Activated T-cell treated with anti-CD3 and anti-CD28 coated beads, Interleukin-2, amount 50 U/mL, for 48 hours (primary cell): ENCODE measurements at regions not wholly inside any gene's neighbourhood (a gene's known extent, or its start where the extent isn't known, plus 50 kb on each side); places are given as distances from the start of the nearest gene placed in this dataset.

Experiments used
- DNase-seq, 2 experiments: peaks; one replicate each; pipeline ENCODE4 v3.0.0-alpha.2; 2020

DNA sequence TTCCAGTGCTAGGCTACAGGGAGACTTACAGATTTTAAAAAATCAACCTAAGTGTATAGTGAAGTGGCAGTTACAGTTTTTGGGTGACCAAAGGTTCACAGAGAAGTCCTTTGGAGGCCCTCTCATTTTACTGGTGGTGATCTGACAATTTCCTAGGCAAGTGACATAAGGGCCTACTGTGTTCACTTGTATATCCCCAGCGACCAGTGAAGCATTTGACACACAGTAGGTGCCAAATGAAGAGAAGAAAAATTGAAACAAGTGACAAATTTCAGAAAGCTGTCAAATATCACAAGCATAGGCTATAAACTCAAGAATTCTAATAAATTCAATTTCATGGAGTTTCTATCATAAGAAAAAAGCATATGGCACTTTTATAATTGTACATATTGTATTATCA is 89.5 kb downstream of the RPL22L1 start:
- DNase-seq = no peak

DNA sequence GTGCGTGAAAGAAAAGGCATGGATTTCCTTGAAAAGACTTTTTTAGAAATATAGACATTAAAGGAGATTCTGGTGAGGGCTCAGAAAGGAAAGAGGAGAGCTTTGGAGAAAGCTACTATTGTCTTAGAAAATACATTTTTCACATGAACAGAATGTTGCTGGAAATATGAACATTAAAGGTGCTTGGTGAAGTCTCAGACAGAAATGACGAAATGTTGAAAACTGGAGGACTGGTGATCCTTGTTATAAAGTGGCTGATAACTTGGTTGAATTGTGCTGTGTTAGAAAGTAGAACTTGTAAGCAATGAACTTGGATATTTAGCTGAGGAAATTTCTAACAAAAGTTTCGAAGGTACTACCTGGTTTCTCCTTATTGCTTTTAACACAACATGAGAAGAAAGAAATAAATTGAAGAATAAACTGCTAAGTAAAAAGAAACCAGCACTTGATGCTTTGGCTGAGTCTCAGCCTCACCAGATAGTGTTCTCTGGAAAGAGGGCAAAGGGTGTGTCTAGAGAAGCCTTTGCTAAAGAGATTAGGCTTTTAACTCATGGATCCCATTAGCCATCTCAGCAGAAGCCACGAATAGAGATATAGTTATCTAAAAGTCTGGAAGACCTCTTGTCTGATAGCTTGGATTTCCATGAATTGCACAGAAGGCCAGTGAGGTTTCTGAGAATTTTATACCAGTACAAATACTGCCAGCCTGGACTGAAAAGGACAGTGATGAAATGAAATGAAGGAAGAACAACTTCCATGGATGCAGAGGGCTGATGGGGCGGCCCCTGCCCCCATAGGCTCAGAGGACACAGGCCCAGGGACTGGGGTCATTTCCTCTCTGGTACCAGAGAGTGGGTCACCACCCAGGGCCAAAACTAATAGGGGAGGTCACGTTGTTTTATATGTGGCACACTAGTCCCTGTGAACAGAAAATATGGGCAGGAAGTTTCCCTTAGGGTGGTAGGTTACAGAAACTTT is 91.5 kb downstream of the RPL22L1 start:
- DNase-seq = no peak

DNA sequence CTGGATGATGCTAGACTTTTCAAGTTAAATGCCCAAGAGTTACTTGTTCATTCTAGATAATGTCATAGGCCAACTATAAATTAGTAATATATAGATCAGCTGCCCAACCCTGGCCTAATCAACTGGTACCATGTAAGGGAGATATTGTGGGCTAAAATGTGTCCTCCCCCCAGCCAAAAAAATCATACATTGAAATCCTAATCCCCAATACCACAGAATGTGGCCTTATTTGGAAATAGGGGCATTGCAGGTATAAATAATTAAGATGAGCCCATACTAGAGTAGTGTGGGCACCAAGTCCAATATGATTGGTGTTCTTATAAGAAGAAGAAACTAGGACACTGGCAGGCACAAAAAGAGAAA is 92.5 kb downstream of the RPL22L1 start:
- no peak for DNase-seq

DNA sequence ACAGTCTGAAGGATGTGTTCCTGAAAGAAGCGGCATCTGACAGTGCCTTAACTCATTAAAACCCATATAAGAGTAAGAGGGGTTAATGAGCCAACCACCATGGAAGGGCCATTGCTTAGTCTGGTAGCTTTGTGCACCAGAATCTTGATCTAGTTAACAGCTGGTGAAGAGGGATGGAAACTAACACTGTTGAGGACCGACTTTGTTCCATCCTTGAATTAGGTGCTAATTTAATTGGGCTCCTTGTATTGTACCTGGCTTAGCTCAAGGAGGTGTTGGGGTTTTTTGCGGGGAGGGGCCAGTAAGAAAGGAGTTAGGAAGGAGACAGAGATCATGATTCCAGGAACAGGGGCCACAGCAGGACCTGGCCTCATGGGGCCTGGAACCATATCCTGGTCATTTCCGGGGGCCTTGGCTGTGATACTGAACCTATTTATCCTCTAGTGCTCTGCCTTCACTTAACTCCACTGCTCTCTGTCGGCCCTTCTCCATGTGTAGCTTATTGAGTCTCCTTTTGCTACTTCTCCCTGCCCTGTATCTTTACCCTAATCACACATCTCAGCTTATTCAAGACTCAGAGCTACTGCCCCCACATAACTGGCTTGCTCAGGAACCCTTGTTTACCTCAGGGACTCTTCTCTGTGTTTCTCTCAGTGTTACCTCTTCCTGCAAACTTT is 93.0 kb downstream of the RPL22L1 start:
- no peak for DNase-seq

DNA sequence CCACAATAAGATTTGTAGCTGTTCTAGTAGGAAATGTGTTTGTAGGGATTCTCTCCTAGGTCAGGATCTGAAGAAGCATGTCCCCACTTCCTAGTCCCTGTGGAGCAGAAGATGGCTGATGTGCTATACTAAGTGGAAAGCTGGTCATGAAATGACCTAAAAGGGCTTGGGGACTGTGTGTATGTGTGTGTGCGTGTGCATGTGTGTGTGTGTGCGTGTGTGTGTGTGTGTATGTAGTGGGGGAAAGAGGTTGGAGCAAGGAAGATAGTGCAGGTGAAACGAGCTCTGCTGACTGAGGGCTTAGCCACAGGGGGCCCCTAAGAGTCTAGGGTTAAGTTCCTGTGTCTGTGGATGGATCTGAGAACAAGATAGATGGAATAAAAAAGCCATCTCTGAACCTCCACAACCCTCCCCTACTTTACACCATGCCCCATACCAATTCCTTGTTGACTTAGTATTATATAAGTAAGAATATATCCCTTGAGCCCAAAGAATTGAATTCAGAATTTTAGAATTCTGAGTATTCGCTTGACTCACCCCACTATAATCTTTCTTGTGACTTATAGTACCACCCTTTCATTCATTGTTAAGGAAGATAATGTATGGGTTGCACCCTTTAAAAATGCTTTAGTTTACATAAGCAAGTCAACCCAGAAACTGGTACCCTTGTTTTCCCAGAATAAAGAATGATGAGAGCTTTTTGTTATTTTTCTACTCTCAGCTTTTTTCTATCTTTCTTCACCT is 96.1 kb downstream of the RPL22L1 start:
- DNase-seq = no peak

DNA sequence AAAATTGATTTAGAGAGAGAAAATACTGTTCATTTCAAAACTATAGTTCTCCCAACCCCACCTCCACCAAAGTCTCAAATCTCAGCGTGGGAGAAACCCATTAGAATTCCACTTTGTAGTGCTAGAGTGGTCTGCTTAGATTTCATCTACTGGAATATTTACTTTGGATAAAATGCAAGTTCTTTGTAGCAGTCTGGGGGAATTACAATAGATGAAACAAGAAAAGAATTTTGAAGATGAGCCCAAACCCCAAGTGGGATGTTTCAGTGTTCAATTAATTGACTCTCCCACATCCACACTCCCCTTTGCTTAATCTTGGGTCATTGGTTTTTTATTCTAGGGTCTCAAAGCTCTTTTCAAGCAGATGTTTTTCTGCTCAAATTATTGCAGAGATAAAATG is 97.8 kb downstream of the RPL22L1 start:
- no peak for DNase-seq

DNA sequence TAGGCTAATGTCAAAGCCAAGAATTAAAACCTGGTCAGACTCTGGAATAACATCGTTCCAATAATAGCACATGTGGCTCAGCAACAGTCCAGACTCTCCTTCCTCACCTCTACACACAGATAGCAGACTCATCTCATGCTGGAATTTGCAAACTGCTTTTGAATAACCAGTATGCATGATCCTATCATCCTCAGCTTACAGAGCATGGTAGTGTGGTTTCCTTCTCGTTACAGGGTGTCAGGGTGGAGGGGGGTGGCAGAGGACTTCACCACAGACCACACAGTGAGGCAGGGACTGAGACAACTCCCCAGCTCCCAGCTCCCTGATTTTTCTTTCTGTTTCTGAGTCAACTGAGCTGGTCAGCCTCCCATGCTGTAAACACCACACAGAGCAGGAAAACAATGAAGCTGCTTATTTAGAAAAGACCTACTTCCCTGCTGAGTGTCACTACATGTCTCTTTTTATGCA is 101.6 kb downstream of the RPL22L1 start:
- DNase-seq = no peak

DNA sequence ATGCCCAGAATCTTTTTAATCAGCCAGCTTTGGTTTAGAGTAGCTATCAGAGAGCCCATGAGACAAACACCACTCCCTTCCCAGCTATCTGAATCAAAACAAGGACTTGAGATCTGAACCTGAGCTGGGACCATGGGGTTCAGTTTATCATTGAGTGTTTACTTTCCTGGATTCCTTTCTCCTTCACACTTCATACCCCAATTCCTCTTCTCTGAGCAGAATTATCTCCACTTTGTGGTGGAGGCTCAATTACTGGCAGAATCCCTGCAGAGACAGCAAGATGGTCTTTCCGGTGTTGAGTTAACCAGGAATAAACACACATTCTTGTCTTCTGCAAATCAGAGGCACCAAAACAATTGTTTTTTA is 102.4 kb downstream of the RPL22L1 start:
- DNase-seq = no peak

DNA sequence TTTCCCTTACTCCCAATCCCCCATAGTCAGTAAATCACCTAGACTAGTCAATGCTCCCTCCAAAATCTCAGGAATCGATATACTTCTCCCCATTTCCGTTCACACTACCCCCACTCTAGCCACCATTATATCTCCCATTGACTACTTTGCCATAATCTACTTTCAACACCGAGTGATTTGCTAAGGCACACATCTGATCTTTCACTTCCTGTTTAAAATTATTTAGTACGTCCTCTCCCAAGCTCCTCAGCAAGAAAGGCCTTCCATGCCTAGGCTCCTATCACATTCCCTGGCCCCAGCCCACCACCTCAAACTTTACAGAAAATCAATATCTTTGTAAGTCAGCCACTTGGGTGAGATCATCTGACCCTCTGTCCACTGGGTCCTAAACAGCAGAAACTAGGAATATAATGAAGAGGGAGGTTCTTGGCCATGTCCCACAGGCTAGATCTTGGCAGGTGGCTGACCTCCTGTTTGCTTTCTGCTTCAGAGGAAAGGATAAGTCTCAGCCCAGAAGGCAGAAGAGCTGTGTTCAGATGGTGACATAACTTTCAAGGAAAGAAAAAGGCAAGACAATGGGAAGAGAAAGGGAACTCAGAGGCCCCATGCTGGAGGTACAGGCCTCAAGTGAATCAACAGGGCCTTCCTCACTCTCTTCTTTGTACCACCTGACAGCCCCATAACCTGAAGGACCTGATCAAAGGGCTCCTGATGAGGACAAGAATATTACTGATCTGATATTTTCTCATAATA is 103.0 kb downstream of the RPL22L1 start:
- no peak for DNase-seq

DNA sequence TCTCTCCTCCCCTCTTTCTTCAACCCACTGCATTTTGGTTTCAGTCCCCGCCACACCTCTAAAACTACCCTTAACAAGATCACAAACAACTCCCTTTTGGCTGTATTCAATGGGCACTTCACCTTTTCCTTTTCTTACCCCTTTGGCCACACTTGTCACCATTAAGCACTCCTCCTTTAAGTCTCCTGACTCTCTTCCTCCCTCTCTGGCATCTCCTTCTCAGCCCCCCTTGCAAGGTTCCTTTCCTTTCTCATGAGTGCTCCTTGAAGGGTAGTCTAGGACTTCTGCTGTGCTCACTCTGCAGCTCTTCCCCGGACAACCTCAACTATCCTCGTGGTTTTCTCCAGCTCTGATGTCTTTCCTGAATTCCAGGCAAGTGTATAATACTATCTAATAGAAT is 103.7 kb downstream of the RPL22L1 start:
- no peak for DNase-seq

DNA sequence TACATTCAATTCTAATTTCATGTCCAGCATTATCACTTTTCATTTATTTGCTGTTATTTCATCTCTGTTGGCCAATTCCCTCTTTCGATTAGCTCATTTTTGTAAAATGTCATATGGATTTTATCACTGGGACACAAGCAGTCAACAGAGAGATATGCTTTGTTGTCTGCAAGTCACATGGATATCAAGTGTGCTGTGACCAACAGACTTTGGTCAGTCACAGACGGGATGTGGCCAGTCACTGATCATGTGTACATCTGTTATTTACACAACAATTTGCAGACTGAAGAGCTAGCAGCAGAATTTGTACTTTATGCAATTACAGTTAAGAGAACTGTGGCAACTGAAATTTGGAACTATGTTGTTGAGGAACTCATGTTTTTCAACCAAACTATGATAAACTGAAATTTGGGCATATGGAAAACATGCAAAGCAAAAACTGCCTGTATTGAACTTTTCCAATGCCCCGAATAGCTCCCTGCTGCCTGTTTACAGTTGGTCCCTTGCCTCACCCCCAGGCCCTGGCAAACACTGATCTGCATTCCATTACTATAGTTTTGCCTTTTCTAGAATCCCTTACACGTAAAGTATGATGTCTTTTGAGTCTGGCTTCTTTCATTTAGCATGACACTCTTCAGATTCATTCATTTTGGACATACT is 104.4 kb downstream of the RPL22L1 start:
- DNase-seq = no peak

DNA sequence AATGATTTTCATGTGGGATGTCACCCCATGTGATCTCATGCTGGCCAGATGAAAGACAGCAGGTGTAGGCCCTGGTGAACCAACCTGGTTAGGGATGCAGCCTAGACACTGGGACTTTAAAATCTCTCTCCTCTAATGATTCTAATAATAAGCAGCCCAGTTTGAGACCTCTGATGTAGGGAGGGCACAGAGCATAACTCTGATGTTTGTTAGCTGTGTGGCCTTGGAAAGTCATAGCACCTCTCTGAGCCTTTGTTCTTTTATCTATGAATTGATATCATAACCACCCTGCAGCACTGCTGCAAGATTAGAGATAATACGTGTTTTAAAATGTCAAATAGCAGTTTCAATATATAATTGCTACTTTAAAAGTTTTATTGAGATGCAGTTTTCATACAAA is 106.0 kb downstream of the RPL22L1 start:
- no peak for DNase-seq

DNA sequence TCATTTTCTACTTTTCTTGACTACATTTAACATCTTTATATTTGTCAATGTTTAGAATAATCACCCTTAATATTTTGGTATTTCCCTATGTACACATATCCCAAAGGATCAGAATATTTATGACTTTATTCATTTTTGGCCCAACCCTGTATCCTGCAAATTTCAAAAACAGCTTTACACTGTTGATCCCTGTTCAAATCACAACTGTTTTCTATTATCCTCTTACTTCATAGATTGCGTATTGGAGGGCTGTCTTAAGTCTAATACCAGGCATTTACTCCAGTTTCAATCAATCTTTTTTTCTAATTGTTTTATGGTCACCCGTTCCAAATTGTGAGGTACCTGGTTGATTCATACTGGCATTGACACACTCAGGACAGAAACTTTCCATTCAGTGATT is 107.9 kb downstream of the RPL22L1 start:
- no peak for DNase-seq

DNA sequence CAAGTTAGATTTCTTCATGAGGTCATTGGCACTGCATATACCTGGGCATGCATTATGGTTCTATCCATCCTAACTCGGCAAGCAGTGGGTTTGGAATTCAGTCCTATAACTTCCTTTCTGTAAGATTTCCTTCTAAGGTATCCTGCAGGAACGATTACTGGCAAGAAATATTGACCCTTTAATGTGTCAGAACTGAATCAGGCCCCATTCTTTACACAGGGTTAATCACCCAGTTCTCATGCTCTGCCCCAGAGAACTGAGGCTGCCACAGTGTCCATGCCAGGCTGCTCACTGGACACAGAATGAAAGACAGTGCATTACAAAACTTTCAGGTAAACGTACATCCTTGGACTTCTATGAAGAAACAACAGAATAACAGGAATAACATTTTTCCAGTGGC is 108.9 kb downstream of the RPL22L1 start:
- no peak for DNase-seq

DNA sequence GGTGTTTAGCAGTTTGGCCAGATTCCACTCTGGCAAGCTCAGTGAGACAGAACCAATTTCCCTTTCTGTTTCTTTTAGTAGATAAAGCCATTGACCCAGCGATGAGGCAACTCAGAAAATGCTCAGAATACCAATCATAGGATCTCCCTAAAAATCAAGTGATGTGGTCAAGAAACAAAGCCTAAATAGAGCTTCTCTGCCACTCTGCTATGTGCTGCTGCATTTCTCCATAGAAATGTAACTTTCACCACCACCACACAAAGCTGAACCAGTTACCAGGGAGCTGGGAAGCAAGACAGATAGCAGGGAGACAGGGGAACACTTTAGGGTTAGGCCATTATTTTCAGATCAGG is 109.8 kb downstream of the RPL22L1 start:
- DNase-seq = no peak

DNA sequence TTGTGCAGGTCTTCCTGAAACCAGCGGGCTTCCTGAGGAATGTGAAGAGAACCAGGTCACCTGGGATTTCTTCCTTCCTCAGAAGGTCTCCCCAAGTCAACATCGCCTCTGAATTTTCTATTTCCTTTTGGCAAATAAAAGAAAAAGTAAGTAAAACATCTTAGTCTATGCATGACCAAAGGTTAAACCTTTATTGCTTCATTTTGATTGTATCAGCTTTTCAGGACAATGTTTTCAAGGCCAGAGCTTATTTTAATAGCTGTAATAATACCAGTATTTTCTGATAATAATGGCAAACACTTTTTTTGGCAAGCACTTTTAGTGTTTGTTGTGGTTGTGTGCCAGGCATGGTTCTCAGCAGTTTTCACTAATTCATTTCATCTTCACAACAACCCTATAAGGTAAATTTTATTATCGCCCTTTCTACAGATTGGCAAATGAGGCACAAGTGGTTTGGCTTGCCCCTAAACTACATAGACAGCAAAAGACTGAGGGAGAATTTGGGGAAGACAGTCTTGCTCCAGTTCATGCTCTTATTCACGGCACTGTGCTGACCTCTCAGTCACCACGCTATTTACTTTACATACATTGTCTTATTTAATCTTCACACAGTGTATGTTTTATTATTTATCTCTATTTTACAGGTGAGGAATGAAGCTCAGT is 110.4 kb downstream of the RPL22L1 start:
- no peak for DNase-seq

DNA sequence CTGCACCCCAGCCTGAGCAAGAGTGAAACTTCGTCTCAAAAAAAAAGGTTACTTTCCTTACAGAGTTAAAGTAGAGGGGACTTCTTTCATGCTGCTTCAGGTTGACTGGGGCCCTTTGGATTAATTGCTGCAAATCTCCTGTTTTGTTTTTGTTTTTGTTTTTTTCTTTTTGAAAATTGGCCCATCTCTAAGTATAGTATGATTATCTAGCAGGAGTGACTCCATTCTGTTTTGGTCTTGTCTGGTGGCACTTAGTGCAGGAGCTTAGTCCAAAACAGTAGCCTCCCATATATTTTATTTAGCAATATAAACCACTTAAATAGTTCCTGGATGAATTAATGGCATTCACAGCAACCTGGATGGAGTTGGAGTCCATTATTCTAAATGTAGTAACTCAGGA is 113.0 kb downstream of the RPL22L1 start:
- no peak for DNase-seq

DNA sequence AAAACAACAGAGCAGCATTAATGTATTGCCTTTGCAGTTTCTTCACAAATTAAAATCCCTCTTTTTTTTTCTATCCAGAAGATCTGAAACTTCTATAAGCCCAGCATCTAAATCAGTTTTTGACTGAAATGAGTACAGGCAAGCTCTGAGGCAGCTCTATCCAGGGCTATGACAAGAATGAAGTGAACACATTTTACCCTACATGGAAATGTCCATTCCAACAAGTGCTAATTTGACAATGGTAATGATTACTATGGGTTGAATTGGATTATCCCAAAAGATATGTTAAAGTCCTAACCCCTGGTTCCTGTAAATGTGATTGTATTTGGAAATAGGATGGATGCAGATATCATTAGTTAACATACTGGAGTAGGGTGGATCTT is 115.7 kb downstream of the RPL22L1 start:
- DNase-seq = no peak

DNA sequence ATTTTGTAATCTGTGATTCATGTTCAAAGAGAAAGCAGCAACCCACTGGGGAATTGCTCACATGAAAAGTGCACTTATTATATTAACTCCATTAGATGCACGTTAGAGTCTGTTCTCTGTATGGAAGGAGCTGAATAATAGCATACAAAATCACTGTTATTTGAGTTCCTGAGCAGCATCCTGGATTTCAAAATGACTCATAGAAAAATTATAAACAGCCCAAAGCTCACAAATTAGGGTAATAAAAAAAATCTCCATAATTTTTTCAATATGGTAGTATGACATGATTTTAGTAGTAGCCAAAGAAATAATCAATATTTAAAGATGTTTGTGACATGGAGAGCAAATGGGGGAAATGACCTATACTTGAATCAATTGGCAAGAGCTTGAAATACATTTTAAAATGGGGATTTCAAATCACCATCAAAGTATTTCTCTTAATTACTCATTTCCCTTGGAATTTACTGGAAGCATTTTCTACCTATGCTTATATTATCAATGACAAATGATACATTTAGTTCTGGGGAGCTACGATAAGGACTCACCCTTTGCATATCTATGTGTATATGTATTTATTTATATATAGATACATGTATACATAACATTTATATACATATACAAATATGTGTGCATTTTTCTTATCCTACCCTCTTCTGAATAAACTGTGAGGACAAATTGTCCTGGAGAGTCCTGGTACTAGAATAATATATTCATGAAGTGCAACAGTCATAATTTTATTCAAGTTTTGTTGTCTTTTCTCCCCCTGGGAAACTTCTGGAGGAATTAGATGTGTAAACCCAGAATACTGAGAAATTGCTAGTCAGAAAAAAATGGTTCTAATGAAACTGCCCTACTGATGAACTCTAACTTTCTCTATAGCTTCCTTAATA is 116.3 kb downstream of the RPL22L1 start:
- no peak for DNase-seq

DNA sequence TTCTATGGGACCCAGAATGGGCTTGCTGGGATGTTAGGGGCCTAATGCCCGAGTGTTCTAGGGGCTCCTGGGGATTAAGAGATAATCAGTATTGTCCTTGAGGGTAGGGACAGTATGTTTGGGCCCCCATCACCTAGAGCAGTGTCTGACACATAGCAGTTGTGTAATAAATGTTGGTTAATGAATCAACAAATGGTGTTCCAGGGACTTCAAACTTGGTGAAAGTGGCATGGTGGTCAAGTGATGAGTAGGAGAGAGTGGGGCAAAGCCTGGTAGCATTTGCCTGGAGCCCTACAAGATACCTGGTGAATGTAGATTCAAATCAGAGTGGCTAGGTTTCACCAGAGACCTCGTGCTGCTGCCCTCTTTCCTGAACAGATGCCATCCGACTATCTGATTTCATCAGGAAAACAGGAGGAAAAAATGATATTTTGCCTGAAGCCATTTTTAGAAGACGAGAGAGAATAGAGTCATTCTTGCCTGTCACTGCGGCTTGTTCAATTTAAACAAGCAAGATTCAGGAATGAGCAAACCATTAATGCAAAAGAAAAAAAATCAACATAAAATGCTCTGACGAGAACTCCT is 117.3 kb downstream of the RPL22L1 start:
- no peak for DNase-seq
